Activated CD4-positive, alpha-beta T cell treated with anti-CD3 and anti-CD28 coated beads for 36 hours (primary cell): ENCODE measurements at regions not wholly inside any gene's neighbourhood (a gene's known extent, or its start where the extent isn't known, plus 50 kb on each side); places are given as distances from the start of the nearest gene placed in this dataset.

Source experiments
- ATAC-seq: fragments of 200-7000 bp; cut with Tn5 transposase; one replicate; pipeline ENCODE4 v1.10.0; 2021; ENCODE audit warnings: mild to moderate bottlenecking, moderate library complexity
- CTCF ChIA-PET: fragments of 350-600 bp; sonication (Branson Sonifier 250); formaldehyde crosslinking; loops from one replicate; lab custom pipeline; 2021; ENCODE audit warnings: antibody characterized with exemption; lab: Charles Lee
- POLR2A ChIA-PET: fragments of 350-600 bp; sonication (Branson Sonifier 250); formaldehyde crosslinking; loops from one replicate; lab custom pipeline; 2021; ENCODE audit warnings: antibody characterized with exemption, inconsistent platforms; lab: Charles Lee
- DNase-seq: peaks from one replicate; pipeline ENCODE4 v3.0.0-alpha.2; 2020
- H3K27ac Mint-ChIP-seq: one replicate; pipeline ENCODE4 v1.8.0; 2021; ENCODE audit warnings: mixed read lengths
- H3K27me3 Mint-ChIP-seq: one replicate; pipeline ENCODE4 v1.8.0; 2021; ENCODE audit warnings: mixed read lengths
- H3K36me3 Mint-ChIP-seq: one replicate; pipeline ENCODE4 v1.8.0; 2021; ENCODE audit warnings: low read depth, mixed read lengths
- H3K4me1 Mint-ChIP-seq: one replicate; pipeline ENCODE4 v1.8.0; 2021; ENCODE audit warnings: mixed read lengths
- H3K4me3 Mint-ChIP-seq: one replicate; pipeline ENCODE4 v1.8.0; 2021; ENCODE audit warnings: mild to moderate bottlenecking, moderate library complexity, mixed read lengths
- H3K9me3 Mint-ChIP-seq: one replicate; pipeline ENCODE4 v1.8.0; 2021; ENCODE audit warnings: low read depth, mixed read lengths
- intact Hi-C, 2 experiments: fragments of 100-400 bp; cut with DNase I in 1 of 2; cut with micrococcal nuclease in 1 of 2; formaldehyde crosslinking; loops; one replicate each; pipeline versions ENCODE4 v1.14.2 to v1.15.1; 2022 to 2024; cut with DNase I, micrococcal nuclease

DNA sequence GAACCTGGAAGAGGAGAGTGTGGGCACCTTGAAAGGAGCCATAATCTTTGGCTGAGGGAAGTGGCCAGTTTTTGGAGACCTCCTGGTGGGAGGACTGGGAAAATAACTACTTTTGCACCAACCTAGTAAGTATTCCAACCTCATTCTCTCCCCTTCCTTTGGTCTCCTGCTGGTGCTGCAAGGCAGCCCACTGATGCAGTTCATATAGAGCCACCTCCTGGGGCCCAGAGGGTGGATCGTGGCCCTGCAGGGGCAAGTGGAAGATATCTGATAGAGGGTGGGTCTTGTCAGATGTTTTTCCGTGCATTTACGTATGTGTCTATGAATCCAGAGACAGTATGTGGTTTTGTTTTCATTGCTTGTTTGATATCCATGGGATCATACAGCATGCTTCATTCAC lies 172.8 kb upstream of the PITX1 start:
- peaks cover 9% of the 10 kb centered on the region for H3K9me3 Mint-ChIP-seq
- no peak overlapping the region for H3K27ac Mint-ChIP-seq
- H3K4me3 Mint-ChIP-seq = no peak overlapping the region
- peaks cover 5% of the 10 kb centered on the region for H3K36me3 Mint-ChIP-seq
- H3K4me1 Mint-ChIP-seq = no peaks in the 10 kb centered on the region
- ChIA-PET POLR2A (no interaction called here), CTCF (interaction anchor here (1.4 kb wide), 1 partner anchor 12 kb away, joined by 3 read pairs; no protein-coding TSS in a partner anchor)
- ATAC-seq (no peak), DNase-seq (no peak)
- intact Hi-C loops = no loop called here
- H3K27me3 Mint-ChIP-seq = peaks cover 12% of the 10 kb centered on the region

DNA sequence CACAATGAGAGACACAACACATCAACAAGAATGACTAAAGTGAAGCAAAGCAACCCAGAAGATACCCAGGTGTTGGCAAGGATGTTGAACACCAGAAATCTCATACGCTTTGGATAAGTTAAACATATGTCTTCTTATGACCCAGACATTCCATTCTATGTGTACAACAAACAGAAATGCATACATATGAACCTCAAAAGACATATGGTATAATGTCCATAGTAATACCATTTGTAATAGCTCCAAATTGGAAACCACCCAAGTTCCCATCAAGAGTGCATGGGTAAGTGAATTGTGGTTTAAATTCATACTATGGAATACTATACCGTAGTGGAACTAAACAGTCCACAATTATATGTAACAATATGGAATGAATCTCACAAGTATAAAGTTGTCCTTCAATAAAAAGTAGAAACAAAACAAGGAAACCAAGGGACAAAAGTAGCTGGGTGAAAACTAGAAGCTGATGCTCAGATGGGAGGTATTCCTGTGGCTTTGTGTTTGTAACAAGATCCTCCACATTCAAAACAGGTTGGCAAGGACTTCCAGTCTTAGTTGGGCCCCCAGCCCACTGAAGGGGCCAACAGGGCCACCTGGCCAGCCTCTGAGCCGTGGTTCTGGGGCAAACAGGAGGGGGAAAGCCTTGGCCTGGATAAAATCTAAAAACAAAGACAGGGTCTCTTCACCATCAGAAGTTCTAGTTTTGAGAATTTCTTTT lies 171.8 kb upstream of the PITX1 start:
- ATAC-seq (no peak), DNase-seq (no peak)
- Mint-ChIP-seq H3K36me3 (peaks cover 5% of the 10 kb centered on the region), H3K4me3 (no peak overlapping the region), H3K27me3 (peaks cover 12% of the 10 kb centered on the region), H3K27ac (no peak overlapping the region), H3K4me1 (no peaks in the 10 kb centered on the region), H3K9me3 (peaks cover 9% of the 10 kb centered on the region)
- POLR2A ChIA-PET = no interaction called here
- intact Hi-C loops = no loop called here
- CTCF ChIA-PET = interaction anchor here (0.6 to 1.4 kb wide), 4 partner anchors 13 to 835 kb away, joined by 3 to 4 read pairs (median 4); no protein-coding TSS in a partner anchor

DNA sequence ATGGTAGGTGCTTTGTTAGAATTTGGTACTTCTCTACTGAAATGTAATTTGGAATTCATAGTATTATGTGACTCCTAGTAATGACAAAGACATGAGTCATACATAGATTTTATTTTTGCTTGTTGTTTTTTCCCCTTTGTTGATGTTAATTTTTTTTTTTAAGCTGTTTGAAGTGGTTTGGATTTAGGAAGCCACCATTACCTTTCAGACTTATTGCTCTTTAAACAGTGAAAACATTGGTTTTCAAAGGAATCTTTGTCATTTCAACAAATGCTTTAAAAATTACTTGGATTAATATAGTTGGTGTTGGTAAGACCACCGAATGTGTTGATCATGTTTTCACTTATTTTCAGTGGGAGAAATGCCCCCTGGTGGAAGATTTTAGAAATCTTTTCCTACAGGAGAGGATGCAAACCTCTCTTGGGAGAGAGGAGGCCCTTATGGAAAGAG lies 170.1 kb upstream of the PITX1 start:
- Mint-ChIP-seq H3K36me3 (peaks cover 5% of the 10 kb centered on the region), H3K9me3 (peaks cover 9% of the 10 kb centered on the region), H3K27ac (no peak overlapping the region), H3K4me3 (no peak overlapping the region), H3K27me3 (peaks cover 16% of the 10 kb centered on the region), H3K4me1 (no peaks in the 10 kb centered on the region)
- DNase-seq (no peak), ATAC-seq (no peak)
- intact Hi-C loops = no loop called here
- CTCF ChIA-PET = interaction anchor here (2.0 kb wide), 1 partner anchor 13 kb away, joined by 6 read pairs; no protein-coding TSS in a partner anchor
- POLR2A ChIA-PET = no interaction called here

DNA sequence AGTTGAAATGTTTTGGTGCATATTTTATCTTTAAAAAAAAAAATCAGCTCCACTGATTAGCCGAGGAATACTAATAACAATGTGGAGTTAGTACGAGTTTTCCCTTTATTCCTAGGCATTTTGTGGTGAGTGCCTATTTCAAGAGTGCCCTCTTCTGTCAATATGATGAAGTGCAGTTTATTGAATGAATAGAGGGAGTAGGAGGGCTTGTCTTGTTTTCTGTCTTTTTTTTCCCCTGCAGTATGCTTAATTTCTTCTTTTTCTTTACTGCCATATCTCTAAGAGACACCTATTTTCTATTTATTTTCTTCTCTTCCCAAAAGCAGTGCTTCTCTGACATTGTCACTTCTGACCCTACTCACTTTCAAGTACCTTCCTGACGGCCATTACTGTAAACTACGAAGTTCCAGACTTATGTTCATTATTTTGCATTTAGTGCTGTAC lies 169.6 kb upstream of the PITX1 start:
- peaks cover 5% of the 10 kb centered on the region for H3K36me3 Mint-ChIP-seq
- no peak overlapping the region for H3K4me3 Mint-ChIP-seq
- H3K27me3 Mint-ChIP-seq = peaks cover 17% of the 10 kb centered on the region
- DNase-seq = no peak
- no peak for ATAC-seq
- H3K27ac Mint-ChIP-seq = no peak overlapping the region
- H3K9me3 Mint-ChIP-seq = peaks cover 9% of the 10 kb centered on the region
- intact Hi-C loops = no loop called here
- ChIA-PET CTCF (interaction anchor here (0.6 to 2.0 kb wide), 3 partner anchors 13 to 42 kb away, joined by 3 to 6 read pairs (median 4); no protein-coding TSS in a partner anchor), POLR2A (no interaction called here)
- H3K4me1 Mint-ChIP-seq = no peaks in the 10 kb centered on the region

DNA sequence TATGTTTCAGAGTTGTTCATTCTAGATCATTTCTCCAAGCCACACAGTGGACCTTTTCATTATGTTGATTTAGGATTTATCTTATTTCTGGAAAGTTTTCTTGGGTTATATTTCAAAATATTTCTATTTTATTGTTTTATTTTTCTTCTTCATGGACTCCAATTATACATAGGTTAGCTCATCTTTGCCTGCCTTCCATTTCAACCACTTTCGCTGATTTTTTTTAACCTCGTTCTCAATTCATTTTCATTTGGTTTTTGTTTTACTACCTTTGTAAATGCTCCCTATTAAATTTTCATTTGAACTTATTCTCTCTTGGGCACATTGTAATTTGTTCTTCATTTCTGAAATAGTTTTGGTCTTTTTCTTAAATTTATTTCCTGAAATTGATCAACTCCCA lies 169.0 kb upstream of the PITX1 start:
- ATAC-seq = no peak
- H3K27ac Mint-ChIP-seq = no peak overlapping the region
- ChIA-PET CTCF (interaction anchor here (1.3 to 2.0 kb wide), 2 partner anchors 12 to 43 kb away, joined by 4 to 6 read pairs; no protein-coding TSS in a partner anchor), POLR2A (no interaction called here)
- intact Hi-C loops = no loop called here
- H3K27me3 Mint-ChIP-seq = peaks cover 16% of the 10 kb centered on the region
- H3K9me3 Mint-ChIP-seq = peaks cover 9% of the 10 kb centered on the region
- no peak for DNase-seq
- no peaks in the 10 kb centered on the region for H3K4me1 Mint-ChIP-seq
- peaks cover 5% of the 10 kb centered on the region for H3K36me3 Mint-ChIP-seq
- no peak overlapping the region for H3K4me3 Mint-ChIP-seq

DNA sequence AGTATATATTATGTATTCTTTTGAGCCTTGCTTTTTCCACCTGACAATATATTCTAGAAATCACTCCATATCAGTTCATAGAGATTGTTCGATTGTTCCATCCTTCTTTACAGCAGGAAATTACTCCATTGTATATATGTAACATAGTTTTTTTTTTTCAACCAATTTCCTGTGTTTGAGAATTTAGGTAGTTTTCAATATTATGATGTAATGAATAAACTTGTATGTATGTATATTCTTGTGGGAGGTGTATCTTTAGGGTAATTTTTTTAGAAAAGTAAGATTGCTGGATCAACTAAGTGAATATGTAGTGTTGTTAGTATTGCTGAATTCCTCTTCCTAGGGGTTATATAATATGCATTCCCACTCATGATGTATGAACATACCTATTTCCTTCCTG lies 165.9 kb upstream of the PITX1 start:
- peaks cover 18% of the 10 kb centered on the region for H3K27me3 Mint-ChIP-seq
- H3K36me3 Mint-ChIP-seq = peaks cover 5% of the 10 kb centered on the region
- intact Hi-C loops = loop anchor here in 1 of 2 experiments (10.0 kb wide), 1 partner anchor 285 kb away; no protein-coding TSS in a partner anchor
- H3K9me3 Mint-ChIP-seq = peaks cover 9% of the 10 kb centered on the region
- ChIA-PET CTCF (interaction anchor here (1.1 kb wide), 1 partner anchor 8 kb away, joined by 3 read pairs; no protein-coding TSS in a partner anchor), POLR2A (no interaction called here)
- H3K27ac Mint-ChIP-seq = no peak overlapping the region
- DNase-seq (no peak), ATAC-seq (no peak)
- no peaks in the 10 kb centered on the region for H3K4me1 Mint-ChIP-seq
- no peak overlapping the region for H3K4me3 Mint-ChIP-seq

DNA sequence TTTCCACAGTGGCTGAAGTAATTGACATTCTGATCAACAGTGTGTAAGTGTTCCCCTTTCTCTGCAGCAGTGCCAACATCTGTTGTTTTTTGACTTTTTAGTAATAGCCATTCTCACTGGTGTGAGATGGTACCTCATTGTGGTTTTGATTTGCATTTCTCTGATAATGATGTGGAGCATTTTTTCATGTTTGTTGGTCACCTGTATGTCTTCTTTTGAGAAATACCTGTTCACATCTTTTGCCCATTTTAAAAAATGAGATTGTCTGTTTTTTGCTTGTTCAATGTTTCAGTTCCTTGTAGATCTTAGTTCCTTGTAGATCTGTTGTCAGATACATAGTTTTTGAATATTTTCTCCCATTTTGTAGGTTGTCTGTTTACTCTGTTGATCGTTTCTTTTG lies 162.5 kb upstream of the PITX1 start:
- Mint-ChIP-seq H3K27ac (no peak overlapping the region), H3K27me3 (peaks cover 13% of the 10 kb centered on the region), H3K9me3 (no peaks in the 10 kb centered on the region), H3K36me3 (no peaks in the 10 kb centered on the region), H3K4me1 (no peaks in the 10 kb centered on the region), H3K4me3 (no peak overlapping the region)
- CTCF ChIA-PET = interaction anchor here (0.7 kb wide), 1 partner anchor 11 kb away, joined by 3 read pairs; no protein-coding TSS in a partner anchor
- POLR2A ChIA-PET = no interaction called here
- intact Hi-C loops = loop anchor here in 1 of 2 experiments (10.0 kb wide), 1 partner anchor 282 kb away; no protein-coding TSS in a partner anchor
- ATAC-seq = no peak
- no peak for DNase-seq

DNA sequence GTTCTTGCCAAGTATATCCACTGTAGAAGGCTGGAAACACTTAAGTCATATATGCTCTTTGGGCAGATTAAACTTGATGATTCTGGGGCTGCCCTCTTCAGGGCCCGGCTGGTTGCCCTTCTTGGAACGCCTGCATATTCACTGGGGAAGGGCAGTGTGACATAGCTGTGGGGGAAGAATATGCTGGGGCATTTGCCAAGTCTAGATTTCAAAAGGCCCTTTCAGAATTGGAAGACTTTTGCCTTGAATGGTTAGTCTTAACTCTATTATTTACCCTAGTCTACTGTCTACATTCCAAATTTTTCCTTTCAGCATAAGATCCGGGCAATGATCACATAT lies 161.2 kb upstream of the PITX1 start:
- intact Hi-C loops = loop anchor here in 1 of 2 experiments (10.0 kb wide), 1 partner anchor 280 kb away; no protein-coding TSS in a partner anchor
- Mint-ChIP-seq H3K9me3 (no peaks in the 10 kb centered on the region), H3K4me3 (no peak overlapping the region), H3K36me3 (no peaks in the 10 kb centered on the region), H3K27ac (no peak overlapping the region), H3K4me1 (peaks cover 2% of the 10 kb centered on the region), H3K27me3 (peaks cover 19% of the 10 kb centered on the region)
- CTCF ChIA-PET = interaction anchor here (3.1 kb wide), 1 partner anchor 10 kb away, joined by 8 read pairs; no protein-coding TSS in a partner anchor
- DNase-seq (no peak), ATAC-seq (no peak)
- POLR2A ChIA-PET = no interaction called here

DNA sequence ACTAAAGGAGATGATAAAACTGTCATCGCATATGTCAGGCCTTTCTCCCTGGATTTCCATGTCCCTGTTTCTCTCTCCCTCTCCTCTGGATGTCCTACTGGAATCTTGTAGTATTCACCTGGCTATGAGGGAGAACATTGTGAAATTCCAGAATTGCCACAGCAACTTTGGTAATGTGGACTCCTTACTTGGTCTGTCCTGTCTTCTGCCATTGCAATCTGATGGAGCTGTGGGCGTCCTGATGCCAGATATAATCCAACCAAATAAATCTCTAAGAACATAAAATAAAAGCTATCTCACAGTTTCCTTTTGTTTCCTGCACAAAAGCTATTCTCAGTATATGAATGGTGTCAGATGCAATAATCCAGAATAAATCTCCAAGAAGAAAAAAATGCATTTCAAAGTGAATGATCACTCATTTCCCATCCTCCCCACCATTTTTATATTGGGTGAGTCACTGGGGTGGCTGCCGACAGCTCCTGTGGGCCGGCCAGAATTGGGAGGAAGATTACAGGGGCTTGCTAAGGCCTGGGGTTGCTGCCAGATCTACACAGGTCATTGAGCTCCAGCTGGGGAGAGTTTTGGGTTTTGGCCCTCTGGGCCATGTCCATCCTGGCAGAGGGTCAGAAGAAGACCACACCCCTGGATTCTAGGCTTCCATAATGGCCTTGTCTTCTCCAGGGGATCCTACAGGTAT lies 160.7 kb upstream of the PITX1 start:
- intact Hi-C loops = loop anchor here (5.0 to 10.0 kb wide), 3 partner anchors 138 to 280 kb away; partner anchors contain the start of gene PITX1 (in 1 of the 2)
- CTCF ChIA-PET = interaction anchor here (0.6 to 3.1 kb wide), 3 partner anchors 10 to 280 kb away, joined by 3 to 8 read pairs (median 3); no protein-coding TSS in a partner anchor
- peaks cover 17% of the 10 kb centered on the region for H3K27me3 Mint-ChIP-seq

DNA sequence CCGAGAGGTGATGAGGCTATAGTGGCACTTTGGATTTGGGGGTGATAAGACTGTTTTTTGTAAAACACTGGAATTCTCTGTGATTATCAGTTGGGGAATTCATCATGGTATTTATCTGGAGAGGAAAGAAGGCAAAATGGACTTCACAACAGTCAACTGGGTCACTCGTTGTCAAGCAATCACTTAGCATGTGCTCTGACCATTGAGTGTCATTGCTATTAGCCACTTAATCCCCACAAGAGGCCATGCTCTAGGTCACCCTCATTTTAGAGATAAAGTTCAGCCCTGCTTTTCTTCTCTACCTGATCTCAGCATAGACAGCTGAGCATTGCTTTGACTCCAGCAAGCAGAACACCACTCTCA lies 160.1 kb upstream of the PITX1 start:
- ATAC-seq = no peak
- CTCF ChIA-PET = interaction anchor here (0.6 to 3.1 kb wide), 3 partner anchors 9 to 281 kb away, joined by 3 to 8 read pairs (median 3); no protein-coding TSS in a partner anchor
- no peak overlapping the region for H3K4me3 Mint-ChIP-seq

More for the DNA sequence above, 160.7 kb upstream of the PITX1 start:
- Mint-ChIP-seq H3K36me3 (no peaks in the 10 kb centered on the region), H3K9me3 (no peaks in the 10 kb centered on the region), H3K4me1 (peaks cover 2% of the 10 kb centered on the region), H3K27ac (no peak overlapping the region), H3K4me3 (no peak overlapping the region)
- ATAC-seq (no peak), DNase-seq (no peak)
- POLR2A ChIA-PET = no interaction called here

More for the DNA sequence above, 160.1 kb upstream of the PITX1 start:
- Mint-ChIP-seq H3K36me3 (no peaks in the 10 kb centered on the region), H3K27me3 (peaks cover 18% of the 10 kb centered on the region), H3K9me3 (no peaks in the 10 kb centered on the region), H3K27ac (no peak overlapping the region), H3K4me1 (peaks cover 2% of the 10 kb centered on the region)
- POLR2A ChIA-PET = no interaction called here
- intact Hi-C loops = loop anchor here (5.0 to 10.0 kb wide), 3 partner anchors 138 to 279 kb away; partner anchors contain the start of gene PITX1 (in 1 of the 2)
- DNase-seq = no peak
